Trophoblast cell (in vitro differentiated cells and primary cell): ENCODE measurements at regions not wholly inside any gene's neighbourhood (a gene's known extent, or its start where the extent isn't known, plus 50 kb on each side); places are given as distances from the start of the nearest gene placed in this dataset.
"Not testable (repeated sequence)": the region's sequence is repeated elsewhere in the genome, so short reads cannot be mapped to it uniquely, and the experiment has no call there.

Experiments
- DNase-seq, 2 donors: peaks; one replicate each; pipeline ENCODE4 v3.0.0-alpha.2; 2016
- H2AFZ ChIP-seq: 2 replicates; pipeline ENCODE4 v1.6.1; 2013; ENCODE audit warnings: low read length, moderate library complexity, mild to moderate bottlenecking; ENCODE audit not compliant: insufficient read depth, poor library complexity
- H2AK5ac ChIP-seq: 2 replicates; pipeline ENCODE4 v1.6.1; 2013; ENCODE audit warnings: mild to moderate bottlenecking, low read length
- H2BK120ac ChIP-seq: 2 replicates; pipeline ENCODE4 v1.6.1; 2013; ENCODE audit warnings: low read length, mild to moderate bottlenecking, moderate library complexity; ENCODE audit not compliant: insufficient read depth, poor library complexity
- H2BK12ac ChIP-seq: 2 replicates; pipeline ENCODE4 v1.6.1; 2013; ENCODE audit warnings: mild to moderate bottlenecking, low read length, moderate library complexity
- H2BK5ac ChIP-seq: 2 replicates; pipeline ENCODE4 v1.6.1; 2013; ENCODE audit warnings: low read length, low read depth, moderate library complexity, mild to moderate bottlenecking; ENCODE audit not compliant: poor library complexity
- H3K14ac ChIP-seq: 2 replicates; pipeline ENCODE4 v1.6.1; 2013; ENCODE audit warnings: mild to moderate bottlenecking, low read length
- H3K18ac ChIP-seq: 2 replicates; pipeline ENCODE4 v1.6.1; 2013; ENCODE audit warnings: mild to moderate bottlenecking, low read length
- H3K23ac ChIP-seq: 2 replicates; pipeline ENCODE4 v1.6.1; 2013; ENCODE audit warnings: low read length
- H3K27ac ChIP-seq: 2 replicates; pipeline ENCODE4 v1.5.1; 2013; ENCODE audit warnings: low read depth, mild to moderate bottlenecking, inconsistent platforms, low read length, moderate library complexity
- H3K27me3 ChIP-seq: 2 replicates; pipeline ENCODE4 v1.6.1; 2013; ENCODE audit warnings: inconsistent platforms, mild to moderate bottlenecking, low read length, moderate library complexity; ENCODE audit not compliant: insufficient read depth
- H3K36me3 ChIP-seq, 2 experiments: 1 replicate in 1 of 2; 2 replicates in 1 of 2; pipeline ENCODE4 v1.6.1; 2013; ENCODE audit warnings: low read length in 2 of 2, mild to moderate bottlenecking in 2 of 2, moderate library complexity in 1 of 2; ENCODE audit not compliant: insufficient read depth in 2 of 2, control insufficient read depth in 1 of 2
- H3K4ac ChIP-seq: 2 replicates; pipeline ENCODE4 v1.6.1; 2013; ENCODE audit warnings: low read depth, mild to moderate bottlenecking, low read length, moderate library complexity
- H3K4me1 ChIP-seq, 2 experiments: 1 replicate in 1 of 2; 2 replicates in 1 of 2; pipeline ENCODE4 v1.6.1; 2013; ENCODE audit warnings: low read length in 2 of 2, mild to moderate bottlenecking in 2 of 2, moderate library complexity in 1 of 2; ENCODE audit not compliant: insufficient read depth in 2 of 2, control insufficient read depth in 1 of 2
- H3K4me2 ChIP-seq: 2 replicates; pipeline ENCODE4 v1.6.1; 2013; ENCODE audit warnings: inconsistent platforms, mild to moderate bottlenecking, low read length, moderate library complexity
- H3K4me3 ChIP-seq: 2 replicates; pipeline ENCODE4 v1.5.1; 2013; ENCODE audit warnings: mild to moderate bottlenecking, low read depth, low read length, inconsistent platforms
- H3K79me1 ChIP-seq: one replicate; pipeline ENCODE4 v1.6.1; 2013; ENCODE audit warnings: low read length
- H3K79me2 ChIP-seq: 2 replicates; pipeline ENCODE4 v1.6.1; 2013; ENCODE audit warnings: low read length, mild to moderate bottlenecking; ENCODE audit not compliant: control insufficient read depth, insufficient read depth, poor library complexity
- H3K9ac ChIP-seq: 2 replicates; pipeline ENCODE4 v1.6.1; 2013; ENCODE audit warnings: mild to moderate bottlenecking, low read length
- H3K9me3 ChIP-seq: 2 replicates; pipeline ENCODE4 v1.6.1; 2013; ENCODE audit warnings: low read depth, mild to moderate bottlenecking, control low read depth, inconsistent platforms, low read length; ENCODE audit not compliant: insufficient read depth
- H4K12ac ChIP-seq: 2 replicates; pipeline ENCODE4 v1.6.1; 2013; ENCODE audit warnings: low read depth, mild to moderate bottlenecking, low read length, moderate library complexity
- H4K8ac ChIP-seq: 2 replicates; pipeline ENCODE4 v1.6.1; 2013; ENCODE audit warnings: low read depth, mild to moderate bottlenecking, low read length, moderate library complexity
- H4K91ac ChIP-seq: one replicate; pipeline ENCODE4 v1.6.1; 2013; ENCODE audit warnings: low read depth, mild to moderate bottlenecking, low read length, moderate library complexity
- WGBS: extraction: QIAGEN DNeasy Blood & Tissue Kit; methylation state at CpG from one replicate; pipeline ENCODE4 v1.1.7; 2013; ENCODE audit warnings: missing lambda C conversion rate; ENCODE audit not compliant: insufficient read length, insufficient coverage; ENCODE audit errors: extremely low coverage; 5-methylcytosine and 5-hydroxymethylcytosine counted together

DNA sequence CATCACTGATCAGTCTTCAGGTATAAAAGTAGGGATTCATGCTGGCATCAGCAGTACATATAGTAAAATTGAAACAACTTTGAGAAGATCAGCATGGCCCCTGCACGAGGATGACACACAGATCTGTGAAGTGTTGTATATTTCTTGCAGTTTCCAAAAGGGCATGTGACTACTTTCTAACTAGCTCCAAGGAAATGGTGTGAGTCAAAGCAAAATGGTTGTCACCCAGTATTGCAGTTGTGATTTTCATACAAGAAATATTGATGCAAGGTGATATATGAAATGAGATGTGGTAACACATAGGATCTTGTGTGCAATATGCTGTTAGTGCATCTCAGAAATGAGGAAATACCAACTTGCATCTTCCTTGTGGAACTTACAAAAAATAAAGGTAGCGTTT, 74.5 kb upstream of the ACBD5 start:
- not testable (repeated sequence) for H2BK5ac ChIP-seq, H3K27ac ChIP-seq, H3K27me3 ChIP-seq, H3K79me2 ChIP-seq, H3K4me2 ChIP-seq, H4K12ac ChIP-seq, H3K4me3 ChIP-seq, H3K4ac ChIP-seq, H3K36me3 ChIP-seq, H3K14ac ChIP-seq, H3K9me3 ChIP-seq, H4K91ac ChIP-seq, H2BK12ac ChIP-seq, H4K8ac ChIP-seq, H3K18ac ChIP-seq, H3K9ac ChIP-seq, H3K4me1 ChIP-seq, H2AFZ ChIP-seq, H2AK5ac ChIP-seq, H2BK120ac ChIP-seq, H3K79me1 ChIP-seq, H3K23ac ChIP-seq
- WGBS = no CpG with 5 or more reads among the region's 2 CpGs
- DNase-seq = peak in 1 of 2 donors; percentile 43

DNA sequence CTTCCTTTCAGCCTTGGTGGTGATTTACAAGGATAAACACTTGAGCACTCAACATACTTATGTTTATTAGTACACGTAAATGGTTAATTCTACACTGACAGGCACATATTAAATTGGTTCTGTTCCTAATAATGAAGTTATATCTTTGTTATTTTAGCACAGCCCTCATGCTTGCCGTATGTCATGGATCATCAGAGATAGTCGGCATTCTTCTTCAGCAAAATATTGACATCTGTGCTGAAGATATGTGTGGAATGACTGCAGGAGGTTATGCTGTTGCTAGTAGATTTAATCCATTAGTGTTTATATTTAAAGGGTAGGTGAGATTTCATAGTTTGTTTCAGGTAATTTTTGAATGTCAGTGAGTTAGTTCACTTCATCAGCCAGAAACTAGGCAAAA, 73.0 kb upstream of the ACBD5 start:
- H3K9ac ChIP-seq, H4K8ac ChIP-seq, H3K18ac ChIP-seq, H3K4me3 ChIP-seq, H3K79me2 ChIP-seq, H2BK5ac ChIP-seq, H2BK120ac ChIP-seq, H3K9me3 ChIP-seq, H4K91ac ChIP-seq, H3K36me3 ChIP-seq, H3K14ac ChIP-seq, H2BK12ac ChIP-seq, H4K12ac ChIP-seq, H3K27ac ChIP-seq, H3K4me1 ChIP-seq, H3K4ac ChIP-seq, H3K4me2 ChIP-seq, H3K79me1 ChIP-seq, H3K27me3 ChIP-seq, H2AFZ ChIP-seq, H2AK5ac ChIP-seq, H3K23ac ChIP-seq: not testable (repeated sequence)
- WGBS = no CpG with 5 or more reads among the region's 3 CpGs
- DNase-seq = peak in 1 of 2 donors; percentile 57

DNA sequence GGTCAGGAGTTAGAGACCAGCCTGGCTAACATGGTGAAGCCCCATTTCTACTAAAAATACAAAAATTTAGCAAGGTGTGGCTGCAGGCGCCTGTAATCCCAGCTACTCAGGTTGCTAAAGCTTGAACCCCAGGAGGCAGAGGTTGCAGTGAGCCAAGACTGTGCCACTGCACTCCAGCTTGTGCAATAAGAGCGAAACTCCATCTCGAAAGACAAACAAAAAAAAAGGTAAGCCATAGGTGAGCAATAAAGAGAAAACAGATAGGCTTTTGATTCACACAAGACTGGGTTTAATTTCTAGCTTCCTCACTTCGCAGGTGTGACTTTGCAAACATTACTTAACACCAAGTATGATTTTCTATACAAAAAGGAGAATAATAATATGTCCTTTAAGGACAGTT, 72.3 kb upstream of the ACBD5 start:
- H4K8ac ChIP-seq = no peak overlapping the region
- no peak overlapping the region for H3K14ac ChIP-seq
- H3K79me1 ChIP-seq = no peaks in the 10 kb centered on the region
- no peak overlapping the region for H3K4ac ChIP-seq
- H4K91ac ChIP-seq = no peak overlapping the region
- no peak for DNase-seq
- H2BK5ac ChIP-seq = no peak overlapping the region
- no peak overlapping the region for H4K12ac ChIP-seq
- H3K4me2 ChIP-seq = no peak overlapping the region
- H3K27me3 ChIP-seq = no peaks in the 10 kb centered on the region
- no peak overlapping the region for H2AK5ac ChIP-seq
- H3K27ac ChIP-seq = no peak overlapping the region
- H3K9ac ChIP-seq = no peak overlapping the region
- no peak overlapping the region for H3K4me3 ChIP-seq
- H3K23ac ChIP-seq = no peak overlapping the region
- WGBS = no CpG with 5 or more reads among the region's 4 CpGs
- no peak overlapping the region for H2BK12ac ChIP-seq
- H3K9me3 ChIP-seq = no peaks in the 10 kb centered on the region
- H3K18ac ChIP-seq = no peak overlapping the region
- no peaks in the 10 kb centered on the region for H3K36me3 ChIP-seq
- no peak overlapping the region for H2BK120ac ChIP-seq
- H3K4me1 ChIP-seq = no peaks in the 10 kb centered on the region
- no peak overlapping the region for H2AFZ ChIP-seq
- no peaks in the 10 kb centered on the region for H3K79me2 ChIP-seq

DNA sequence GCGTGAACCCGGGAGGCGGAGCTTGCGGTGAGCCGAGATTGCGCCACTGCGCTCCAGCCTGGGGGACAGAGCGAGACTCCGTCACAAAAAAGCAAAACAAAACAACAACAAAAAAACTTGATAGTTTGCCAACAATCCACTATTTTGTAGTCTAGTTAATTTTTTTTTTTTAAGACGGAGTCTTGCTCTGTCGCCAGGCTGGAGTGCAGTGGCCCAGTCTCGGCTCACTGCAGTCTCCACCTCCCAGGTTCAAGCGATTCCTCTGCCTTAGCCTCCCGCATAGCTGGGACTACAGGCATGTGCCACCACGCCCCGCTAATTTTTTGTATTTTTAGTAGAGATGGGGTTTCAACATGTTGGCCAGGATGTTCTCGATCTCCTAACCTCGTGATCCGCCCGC, 71.2 kb upstream of the ACBD5 start:
- H2AFZ ChIP-seq, H3K23ac ChIP-seq, H3K27ac ChIP-seq, H2BK5ac ChIP-seq, H3K79me1 ChIP-seq, H3K9me3 ChIP-seq, H3K27me3 ChIP-seq, H3K18ac ChIP-seq, H3K36me3 ChIP-seq, H4K12ac ChIP-seq, H3K4me2 ChIP-seq, H3K4me1 ChIP-seq, H3K4me3 ChIP-seq, H2BK120ac ChIP-seq, H2AK5ac ChIP-seq, H3K79me2 ChIP-seq, H3K14ac ChIP-seq, H3K9ac ChIP-seq, H4K8ac ChIP-seq, H3K4ac ChIP-seq, H2BK12ac ChIP-seq, H4K91ac ChIP-seq: not testable (repeated sequence)
- DNase-seq = peak; percentile 35 to 56
- WGBS = no CpG with 5 or more reads among the region's 20 CpGs

DNA sequence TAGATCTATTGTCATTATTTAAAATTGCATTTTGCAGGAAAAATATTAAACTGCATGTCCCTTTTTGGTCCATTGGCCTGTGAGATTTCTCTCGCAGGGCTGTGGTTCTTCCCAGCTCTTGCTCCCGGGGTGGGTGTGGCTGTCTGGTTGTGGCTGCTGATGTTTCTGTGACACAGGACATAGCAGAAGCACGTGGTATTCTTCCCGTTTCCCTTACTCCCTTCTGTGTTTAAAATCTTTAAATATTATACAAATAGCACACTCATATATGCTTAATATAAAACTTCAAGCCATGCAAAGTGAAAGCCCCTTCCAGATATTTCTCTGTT, 57.9 kb upstream of the ACBD5 start:
- DNase-seq, H3K27me3 ChIP-seq, H4K91ac ChIP-seq: not testable (repeated sequence)

More for the DNA sequence above, 57.9 kb upstream of the ACBD5 start:
- not testable (repeated sequence) for H2BK5ac ChIP-seq, H2AFZ ChIP-seq, H3K79me2 ChIP-seq, H3K4me3 ChIP-seq, H3K79me1 ChIP-seq, H3K23ac ChIP-seq, H2AK5ac ChIP-seq, H4K12ac ChIP-seq, H3K4me1 ChIP-seq, H4K8ac ChIP-seq, H2BK120ac ChIP-seq, H3K4me2 ChIP-seq, H2BK12ac ChIP-seq, H3K9ac ChIP-seq, H3K36me3 ChIP-seq, H3K4ac ChIP-seq, H3K27ac ChIP-seq, H3K14ac ChIP-seq, H3K18ac ChIP-seq, H3K9me3 ChIP-seq
- no CpG with 5 or more reads among the region's 4 CpGs for WGBS
